ENCODE measurements at regions not wholly inside any gene's neighbourhood (a gene's known extent, or its start where the extent isn't known, plus 50 kb on each side); places are given as distances from the start of the nearest gene placed in this dataset.

GRCh38 chr6:40338306-40338705, 248.9 kb downstream of the LRFN2 start:
- Histone ChIP-seq H3K4me2 (ENCODE audit: low read length) (no peak overlapping the region), H3K9me2 (ENCODE audit: insufficient read depth, low read length) (no peaks in the 10 kb centered on the region), H3K9me3 (ENCODE audit: low read length) (no peaks in the 10 kb centered on the region), H3K9ac (ENCODE audit: low read length) (no peak overlapping the region), H3K4me3 (ENCODE audit: low read length) (no peak overlapping the region), H3F3A (ENCODE audit: insufficient read depth, low read length, poor library complexity, severe bottlenecking) (no peaks in the 10 kb centered on the region), H3K79me2 (replicated peaks; ENCODE audit: insufficient read depth, low read length) (no peaks in the 10 kb centered on the region), H2AFZ (ENCODE audit: low read depth, low read length) (no peak overlapping the region), H3K36me3 (ENCODE audit: insufficient read depth, low read length) (no peaks in the 10 kb centered on the region), H3K27me3 (ENCODE audit: insufficient read depth, low read depth, low read length) (no peaks in the 10 kb centered on the region), H4K20me1 (ENCODE audit: insufficient read depth) (no peaks in the 10 kb centered on the region), H3K27ac (ENCODE audit: low read length) (no peak overlapping the region)
- TF ChIP-seq SMC3 (conservative IDR thresholded peaks at IDR 0.05; ENCODE audit: poor library complexity) (no peak), POLR2AphosphoS5 (IDR thresholded peaks at IDR 0.05) (no peak), CTCF (IDR thresholded peaks at IDR 0.05; ENCODE audit: poor library complexity, severe bottlenecking) (no peak), RAD21 (conservative IDR thresholded peaks at IDR 0.05) (no peak), EZH2 (IDR thresholded peaks at IDR 0.05; ENCODE audit: borderline replicate concordance, insufficient read depth, low read length, poor library complexity, severe bottlenecking) (no peak), EP300 (conservative IDR thresholded peaks at IDR 0.05; ENCODE audit: poor library complexity, severe bottlenecking) (no peak), TAF1 (IDR thresholded peaks at IDR 0.05; ENCODE audit: low read depth) (no peak), MXI1 (conservative IDR thresholded peaks at IDR 0.05; ENCODE audit: poor library complexity, severe bottlenecking) (no peak)
- TF ChIP-seq, protein P1, sequence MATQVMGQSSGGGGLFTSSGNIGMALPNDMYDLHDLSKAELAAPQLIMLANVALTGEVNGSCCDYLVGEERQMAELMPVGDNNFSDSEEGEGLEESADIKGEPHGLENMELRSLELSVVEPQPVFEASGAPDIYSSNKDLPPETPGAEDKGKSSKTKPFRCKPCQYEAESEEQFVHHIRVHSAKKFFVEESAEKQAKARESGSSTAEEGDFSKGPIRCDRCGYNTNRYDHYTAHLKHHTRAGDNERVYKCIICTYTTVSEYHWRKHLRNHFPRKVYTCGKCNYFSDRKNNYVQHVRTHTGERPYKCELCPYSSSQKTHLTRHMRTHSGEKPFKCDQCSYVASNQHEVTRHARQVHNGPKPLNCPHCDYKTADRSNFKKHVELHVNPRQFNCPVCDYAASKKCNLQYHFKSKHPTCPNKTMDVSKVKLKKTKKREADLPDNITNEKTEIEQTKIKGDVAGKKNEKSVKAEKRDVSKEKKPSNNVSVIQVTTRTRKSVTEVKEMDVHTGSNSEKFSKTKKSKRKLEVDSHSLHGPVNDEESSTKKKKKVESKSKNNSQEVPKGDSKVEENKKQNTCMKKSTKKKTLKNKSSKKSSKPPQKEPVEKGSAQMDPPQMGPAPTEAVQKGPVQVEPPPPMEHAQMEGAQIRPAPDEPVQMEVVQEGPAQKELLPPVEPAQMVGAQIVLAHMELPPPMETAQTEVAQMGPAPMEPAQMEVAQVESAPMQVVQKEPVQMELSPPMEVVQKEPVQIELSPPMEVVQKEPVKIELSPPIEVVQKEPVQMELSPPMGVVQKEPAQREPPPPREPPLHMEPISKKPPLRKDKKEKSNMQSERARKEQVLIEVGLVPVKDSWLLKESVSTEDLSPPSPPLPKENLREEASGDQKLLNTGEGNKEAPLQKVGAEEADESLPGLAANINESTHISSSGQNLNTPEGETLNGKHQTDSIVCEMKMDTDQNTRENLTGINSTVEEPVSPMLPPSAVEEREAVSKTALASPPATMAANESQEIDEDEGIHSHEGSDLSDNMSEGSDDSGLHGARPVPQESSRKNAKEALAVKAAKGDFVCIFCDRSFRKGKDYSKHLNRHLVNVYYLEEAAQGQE (IDR thresholded peaks at IDR 0.05; ENCODE audit: borderline replicate concordance): no peak

DNA sequence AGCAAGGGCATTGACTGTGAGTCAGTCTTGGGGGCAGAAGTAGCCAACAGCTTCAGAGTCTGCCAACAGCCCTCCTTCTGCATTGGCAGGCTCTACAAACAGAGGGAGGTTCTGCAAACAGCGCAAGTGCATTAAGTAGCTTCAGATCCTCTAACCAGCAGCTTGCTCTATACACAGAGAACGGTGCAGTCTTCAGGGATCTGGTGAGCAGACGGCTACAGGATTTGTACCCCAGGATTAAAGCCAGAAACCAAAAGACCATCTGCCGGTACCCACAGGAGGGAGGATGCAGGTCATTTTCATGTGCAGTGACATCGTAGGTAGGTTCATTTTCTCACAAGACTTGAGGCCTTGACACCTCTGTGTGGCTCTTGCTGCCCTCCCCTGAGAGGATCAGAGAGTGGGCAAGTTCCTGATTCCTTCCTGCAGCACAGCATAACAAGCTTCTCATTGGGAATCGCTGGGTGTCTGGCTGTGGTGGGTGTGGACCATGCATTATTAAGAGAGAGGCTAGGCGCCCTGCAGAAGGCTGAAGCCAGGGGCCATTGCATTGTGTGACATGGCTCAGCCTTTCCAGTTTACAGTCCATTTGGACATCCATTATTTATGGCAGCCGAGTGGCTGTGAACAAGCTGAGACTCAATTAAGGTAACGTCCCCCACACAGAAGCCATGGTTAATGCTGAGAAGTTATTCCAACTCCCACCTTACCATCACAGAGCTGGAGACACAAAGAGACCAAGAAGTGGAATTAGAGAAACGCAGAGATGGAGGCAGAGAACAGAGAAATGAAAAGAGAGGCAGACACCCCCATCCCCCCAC, 250.0 kb downstream of the LRFN2 start:
- no peak for TF ChIP-seq CTCF (IDR thresholded peaks at IDR 0.05; ENCODE audit: poor library complexity, severe bottlenecking)
- no peak for TF ChIP-seq RAD21 (conservative IDR thresholded peaks at IDR 0.05)
- H3F3A ChIP-seq (ENCODE audit: insufficient read depth, low read length, poor library complexity, severe bottlenecking): no peaks in the 10 kb centered on the region
- no peaks in the 10 kb centered on the region for H3K9me3 ChIP-seq (ENCODE audit: low read length)
- H3K4me2 ChIP-seq (ENCODE audit: low read length): no peak overlapping the region
- no peak overlapping the region for H2AFZ ChIP-seq (ENCODE audit: low read depth, low read length)
- no peaks in the 10 kb centered on the region for H3K79me2 ChIP-seq (replicated peaks; ENCODE audit: insufficient read depth, low read length)
- H3K36me3 ChIP-seq (ENCODE audit: insufficient read depth, low read length): no peaks in the 10 kb centered on the region
- H4K20me1 ChIP-seq (ENCODE audit: insufficient read depth): no peaks in the 10 kb centered on the region
- no peak overlapping the region for H3K9ac ChIP-seq (ENCODE audit: low read length)
- no peaks in the 10 kb centered on the region for H3K9me2 ChIP-seq (ENCODE audit: insufficient read depth, low read length)
- no peak overlapping the region for H3K4me3 ChIP-seq (ENCODE audit: low read length)
- no peaks in the 10 kb centered on the region for H3K27me3 ChIP-seq (ENCODE audit: insufficient read depth, low read depth, low read length)
- no peak overlapping the region for H3K27ac ChIP-seq (ENCODE audit: low read length)

Measured in neural cell (in vitro differentiated cells).